Nephron progenitor cell (in vitro differentiated cells): ENCODE measurements at regions not wholly inside any gene's neighbourhood (a gene's known extent, or its start where the extent isn't known, plus 50 kb on each side); places are given as distances from the start of the nearest gene placed in this dataset.

Experiments
- DNase-seq: peaks from one replicate; pipeline ENCODE4 v3.0.0; 2021
- H3K27ac Mint-ChIP-seq: 2 replicates; pipeline ENCODE4 v1.8.0; 2021; ENCODE audit warnings: mild to moderate bottlenecking, moderate library complexity, mixed read lengths
- H3K27me3 Mint-ChIP-seq: 2 replicates; pipeline ENCODE4 v1.8.0; 2021; ENCODE audit warnings: mild to moderate bottlenecking, low read depth, mixed read lengths; ENCODE audit not compliant: poor library complexity
- H3K36me3 Mint-ChIP-seq: 2 replicates; pipeline ENCODE4 v1.8.0; 2021; ENCODE audit warnings: low read depth, mixed read lengths
- H3K4me1 Mint-ChIP-seq: 2 replicates; pipeline ENCODE4 v1.8.0; 2021; ENCODE audit warnings: mixed read lengths
- H3K4me3 Mint-ChIP-seq: 2 replicates; pipeline ENCODE4 v1.8.0; 2021; ENCODE audit warnings: mild to moderate bottlenecking, moderate library complexity, mixed read lengths
- H3K9me3 Mint-ChIP-seq: 2 replicates; pipeline ENCODE4 v1.8.0; 2021; ENCODE audit warnings: mild to moderate bottlenecking, moderate library complexity, mixed read lengths
- TF ChIP-seq, protein P1 (sequence below): fragments of 200-600 bp; sonication (generic); IDR thresholded peaks from 2 replicates; pipeline ENCODE4 v1.5.0; 2021; ENCODE audit warnings: antibody characterized with exemption

DNA sequence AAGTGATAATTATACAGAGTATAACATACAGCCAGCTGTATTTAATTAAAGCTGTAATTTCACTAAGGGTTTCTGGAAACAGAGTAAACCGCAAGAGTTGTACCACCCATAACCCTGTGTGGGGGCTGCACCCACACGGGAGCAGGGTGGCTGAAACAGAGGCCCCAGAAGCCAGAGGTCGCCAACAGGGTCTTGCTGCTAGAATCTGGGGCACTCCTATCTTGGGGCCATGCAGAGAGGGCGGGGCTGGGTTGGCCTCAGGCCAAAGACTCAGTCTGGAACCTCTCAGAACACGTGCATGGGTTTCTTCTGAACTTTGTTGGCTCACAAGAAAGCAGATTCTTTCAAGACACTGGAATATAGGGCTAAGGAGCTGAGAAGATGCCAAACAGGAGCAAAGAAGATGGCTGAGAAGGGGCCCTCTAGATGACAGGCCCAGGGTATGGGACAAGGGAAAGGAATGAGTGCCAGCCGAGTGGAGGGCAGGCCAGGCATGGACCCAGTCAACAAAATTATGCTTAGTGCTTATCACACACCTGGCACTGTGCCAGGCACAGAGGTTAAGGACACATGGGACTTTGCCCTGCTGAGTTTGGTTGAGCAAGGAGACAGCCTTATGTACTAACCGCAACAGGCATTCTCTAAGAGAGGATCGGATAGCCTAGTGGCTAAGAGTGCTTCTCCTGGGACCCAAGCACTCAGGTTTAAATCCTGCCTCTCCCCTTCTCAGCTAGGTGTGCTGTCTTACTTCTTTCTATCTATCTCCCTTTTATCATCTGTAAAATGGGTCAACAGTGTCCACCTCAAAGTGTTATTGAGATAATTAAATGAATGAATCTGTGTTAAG lies 96.6 kb upstream of the FOXP4 start:
- peaks cover 48% of the 10 kb centered on the region for H3K27me3 Mint-ChIP-seq
- TF ChIP-seq, protein P1, sequence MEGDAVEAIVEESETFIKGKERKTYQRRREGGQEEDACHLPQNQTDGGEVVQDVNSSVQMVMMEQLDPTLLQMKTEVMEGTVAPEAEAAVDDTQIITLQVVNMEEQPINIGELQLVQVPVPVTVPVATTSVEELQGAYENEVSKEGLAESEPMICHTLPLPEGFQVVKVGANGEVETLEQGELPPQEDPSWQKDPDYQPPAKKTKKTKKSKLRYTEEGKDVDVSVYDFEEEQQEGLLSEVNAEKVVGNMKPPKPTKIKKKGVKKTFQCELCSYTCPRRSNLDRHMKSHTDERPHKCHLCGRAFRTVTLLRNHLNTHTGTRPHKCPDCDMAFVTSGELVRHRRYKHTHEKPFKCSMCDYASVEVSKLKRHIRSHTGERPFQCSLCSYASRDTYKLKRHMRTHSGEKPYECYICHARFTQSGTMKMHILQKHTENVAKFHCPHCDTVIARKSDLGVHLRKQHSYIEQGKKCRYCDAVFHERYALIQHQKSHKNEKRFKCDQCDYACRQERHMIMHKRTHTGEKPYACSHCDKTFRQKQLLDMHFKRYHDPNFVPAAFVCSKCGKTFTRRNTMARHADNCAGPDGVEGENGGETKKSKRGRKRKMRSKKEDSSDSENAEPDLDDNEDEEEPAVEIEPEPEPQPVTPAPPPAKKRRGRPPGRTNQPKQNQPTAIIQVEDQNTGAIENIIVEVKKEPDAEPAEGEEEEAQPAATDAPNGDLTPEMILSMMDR, result no peak
- H3K27ac Mint-ChIP-seq, result no peak overlapping the region
- H3K9me3 Mint-ChIP-seq, result no peaks in the 10 kb centered on the region
- no peak for DNase-seq
- H3K4me1 Mint-ChIP-seq, result peaks cover 44% of the 10 kb centered on the region
- no peak overlapping the region for H3K4me3 Mint-ChIP-seq
- H3K36me3 Mint-ChIP-seq, result no peaks in the 10 kb centered on the region

DNA sequence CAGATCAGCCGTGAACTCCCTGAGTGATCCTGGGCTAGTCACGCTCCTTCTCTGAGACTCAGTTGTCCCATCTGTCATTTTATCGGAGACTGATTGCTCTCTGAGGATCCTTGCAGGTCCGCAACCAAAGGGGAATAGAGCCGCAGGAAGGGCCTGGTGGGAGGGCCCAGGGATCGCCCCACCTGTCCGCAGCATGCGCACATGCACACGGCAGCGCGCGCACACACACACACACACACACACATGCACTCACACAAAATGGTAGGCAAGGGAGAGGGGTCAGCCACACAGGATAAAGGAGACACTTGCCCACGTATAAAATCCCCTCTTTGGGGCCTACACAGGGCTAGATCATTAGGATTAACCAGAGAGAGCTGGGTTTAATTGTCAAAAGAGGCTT lies 95.6 kb upstream of the FOXP4 start:
- no peak overlapping the region for H3K4me3 Mint-ChIP-seq
- no peak for DNase-seq
- TF ChIP-seq, protein P1, result no peak
- H3K36me3 Mint-ChIP-seq, result no peaks in the 10 kb centered on the region
- H3K27me3 Mint-ChIP-seq, result peaks cover 46% of the 10 kb centered on the region
- no peak overlapping the region for H3K27ac Mint-ChIP-seq
- H3K9me3 Mint-ChIP-seq, result no peaks in the 10 kb centered on the region
- H3K4me1 Mint-ChIP-seq, result peaks cover 38% of the 10 kb centered on the region

DNA sequence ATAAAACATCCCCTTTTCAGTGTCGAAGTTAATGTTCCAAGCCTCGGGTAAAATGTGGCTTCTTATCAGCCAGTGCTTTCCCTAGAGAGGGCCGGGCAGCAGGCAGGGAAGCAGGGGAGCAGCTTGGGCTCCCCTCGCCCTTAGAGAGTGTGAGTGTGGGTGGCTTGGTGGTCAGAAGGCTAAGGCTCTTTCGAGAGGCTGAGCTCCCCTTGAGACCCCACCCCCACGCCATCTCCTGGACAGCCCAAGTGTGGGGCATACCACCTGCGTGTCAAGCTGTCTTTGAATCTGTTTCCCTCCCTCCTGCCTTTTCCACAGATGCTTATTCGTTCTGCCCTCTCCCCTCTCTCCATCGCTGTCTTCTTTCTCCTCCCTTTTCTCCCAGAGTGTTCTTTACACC lies 95.1 kb upstream of the FOXP4 start:
- no peak overlapping the region for H3K27ac Mint-ChIP-seq

DNA sequence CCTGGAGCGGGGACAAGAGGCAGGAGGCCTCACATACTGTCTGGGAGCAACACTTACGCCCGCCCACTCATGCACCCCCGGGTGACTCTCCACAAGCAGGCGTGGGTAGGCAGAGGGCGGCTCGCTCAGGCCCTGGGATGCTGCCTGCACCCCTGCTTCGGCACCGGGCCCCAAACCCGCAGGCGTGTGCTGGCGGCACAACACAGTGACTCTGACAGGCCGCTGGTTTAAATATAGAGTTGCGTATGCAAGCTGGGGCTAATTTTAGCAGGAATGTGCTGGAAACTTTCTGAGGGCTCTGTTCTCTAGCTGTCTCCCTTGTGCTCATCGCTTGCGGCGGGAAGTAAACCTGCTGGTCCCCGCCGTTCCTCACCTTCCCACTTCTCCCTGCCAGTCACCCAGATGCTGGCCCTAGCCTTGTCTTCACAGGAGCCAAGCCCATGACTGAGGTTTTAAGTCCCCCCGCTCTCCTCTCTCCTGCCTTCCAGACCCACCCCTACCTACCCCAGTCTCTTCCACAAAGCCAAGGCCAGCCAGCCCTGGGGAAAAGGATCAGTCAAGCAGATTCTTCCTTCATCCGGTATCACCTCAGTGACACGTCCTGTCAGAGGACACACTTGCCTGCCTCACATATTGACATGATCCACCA lies 94.5 kb upstream of the FOXP4 start:
- Mint-ChIP-seq H3K4me3 (no peak overlapping the region), H3K9me3 (no peaks in the 10 kb centered on the region), H3K27ac (no peak overlapping the region), H3K36me3 (no peaks in the 10 kb centered on the region), H3K27me3 (peaks cover 42% of the 10 kb centered on the region), H3K4me1 (peaks cover 42% of the 10 kb centered on the region)
- no peak for DNase-seq
- TF ChIP-seq, protein P1, result no peak

More for the DNA sequence above, 95.1 kb upstream of the FOXP4 start:
- Mint-ChIP-seq H3K4me1 (peaks cover 36% of the 10 kb centered on the region), H3K4me3 (no peak overlapping the region), H3K27me3 (peaks cover 43% of the 10 kb centered on the region), H3K36me3 (no peaks in the 10 kb centered on the region), H3K9me3 (no peaks in the 10 kb centered on the region)
- TF ChIP-seq, protein P1, result no peak
- DNase-seq, result peak; percentile 42

DNA sequence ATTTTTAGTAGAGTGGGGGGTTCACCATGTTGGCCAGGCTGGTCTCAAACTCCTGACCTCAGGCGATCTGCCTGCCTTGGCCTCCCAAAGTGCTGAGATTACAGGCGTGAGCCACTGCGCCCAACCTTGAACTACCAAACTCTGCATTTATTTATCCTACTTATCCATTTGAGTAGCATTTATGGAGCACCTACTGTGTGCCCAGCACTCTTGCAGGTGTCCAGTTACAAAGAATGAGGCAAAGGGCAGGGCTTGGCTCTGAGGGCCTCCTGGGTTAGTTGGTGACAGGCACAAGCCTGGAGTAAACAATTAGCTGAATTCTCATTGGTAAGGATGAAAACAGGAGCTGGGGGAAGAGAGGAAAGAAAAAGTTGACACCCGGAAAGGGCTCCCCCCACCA lies 93.4 kb upstream of the FOXP4 start:
- peaks cover 44% of the 10 kb centered on the region for H3K4me1 Mint-ChIP-seq
- peaks cover 39% of the 10 kb centered on the region for H3K27me3 Mint-ChIP-seq
- no peak overlapping the region for H3K27ac Mint-ChIP-seq

More for the DNA sequence above, 93.4 kb upstream of the FOXP4 start:
- H3K4me3 Mint-ChIP-seq, result no peak overlapping the region
- TF ChIP-seq, protein P1, result no peak
- no peak for DNase-seq
- no peaks in the 10 kb centered on the region for H3K9me3 Mint-ChIP-seq
- no peaks in the 10 kb centered on the region for H3K36me3 Mint-ChIP-seq
